ENCODE measurements at regions not wholly inside any gene's neighbourhood (a gene's known extent, or its start where the extent isn't known, plus 50 kb on each side); places are given as distances from the start of the nearest gene placed in this dataset.

DNA sequence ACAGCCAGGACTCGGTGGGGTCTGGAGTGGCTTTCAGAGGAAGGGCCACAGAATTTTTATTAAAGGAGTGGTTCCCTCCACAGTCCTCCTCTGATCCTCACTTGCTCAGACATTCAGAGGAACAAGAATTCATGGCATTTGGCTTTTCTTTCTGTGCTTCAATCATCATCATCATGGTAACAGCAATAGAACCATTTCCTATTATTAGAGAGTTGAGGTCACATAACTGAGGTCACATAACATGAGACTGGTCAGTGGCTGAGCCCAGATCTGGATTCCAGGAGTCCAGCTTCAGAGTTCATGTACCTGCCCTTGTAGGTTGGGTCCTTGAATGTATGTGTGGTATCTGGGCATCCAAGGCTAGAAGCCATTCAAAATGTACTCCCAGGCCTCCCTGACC is 177.3 kb upstream of the GRB10 start:
- H2AFZ ChIP-seq (ENCODE audit: low read length) = no peak overlapping the region
- peaks cover 5% of the 10 kb centered on the region for H3K4me1 ChIP-seq (ENCODE audit: insufficient read depth, low read length, poor library complexity, severe bottlenecking)
- no peak overlapping the region for H3K4me3 ChIP-seq (ENCODE audit: low read length, poor library complexity, severe bottlenecking)
- H3K4me2 ChIP-seq (ENCODE audit: low read depth, low read length, poor library complexity, severe bottlenecking) = no peak overlapping the region
- H3K9me3 ChIP-seq (ENCODE audit: insufficient read depth, low read depth, low read length) = no peaks in the 10 kb centered on the region
- H3K9ac ChIP-seq (ENCODE audit: low read depth, low read length, poor library complexity, severe bottlenecking) = no peak overlapping the region
- TF ChIP-seq, protein P1, sequence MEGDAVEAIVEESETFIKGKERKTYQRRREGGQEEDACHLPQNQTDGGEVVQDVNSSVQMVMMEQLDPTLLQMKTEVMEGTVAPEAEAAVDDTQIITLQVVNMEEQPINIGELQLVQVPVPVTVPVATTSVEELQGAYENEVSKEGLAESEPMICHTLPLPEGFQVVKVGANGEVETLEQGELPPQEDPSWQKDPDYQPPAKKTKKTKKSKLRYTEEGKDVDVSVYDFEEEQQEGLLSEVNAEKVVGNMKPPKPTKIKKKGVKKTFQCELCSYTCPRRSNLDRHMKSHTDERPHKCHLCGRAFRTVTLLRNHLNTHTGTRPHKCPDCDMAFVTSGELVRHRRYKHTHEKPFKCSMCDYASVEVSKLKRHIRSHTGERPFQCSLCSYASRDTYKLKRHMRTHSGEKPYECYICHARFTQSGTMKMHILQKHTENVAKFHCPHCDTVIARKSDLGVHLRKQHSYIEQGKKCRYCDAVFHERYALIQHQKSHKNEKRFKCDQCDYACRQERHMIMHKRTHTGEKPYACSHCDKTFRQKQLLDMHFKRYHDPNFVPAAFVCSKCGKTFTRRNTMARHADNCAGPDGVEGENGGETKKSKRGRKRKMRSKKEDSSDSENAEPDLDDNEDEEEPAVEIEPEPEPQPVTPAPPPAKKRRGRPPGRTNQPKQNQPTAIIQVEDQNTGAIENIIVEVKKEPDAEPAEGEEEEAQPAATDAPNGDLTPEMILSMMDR (conservative IDR thresholded peaks at IDR 0.05; ENCODE audit: low read length) = no peak
- no peak for TF ChIP-seq EZH2phosphoT487 (IDR thresholded peaks at IDR 0.05; ENCODE audit: borderline replicate concordance)
- H3K79me2 ChIP-seq (ENCODE audit: insufficient read depth, low read length) = no peaks in the 10 kb centered on the region
- H4K20me1 ChIP-seq (ENCODE audit: insufficient read depth, low read length, poor library complexity, severe bottlenecking) = no peaks in the 10 kb centered on the region
- no peaks in the 10 kb centered on the region for H3K9me2 ChIP-seq (replicated peaks; ENCODE audit: low read depth, low read length)
- H3F3A ChIP-seq (ENCODE audit: low read depth) = no peaks in the 10 kb centered on the region
- H3K27me3 ChIP-seq (ENCODE audit: insufficient read depth, low read length, poor library complexity, severe bottlenecking) = no peaks in the 10 kb centered on the region
- no peaks in the 10 kb centered on the region for H3K36me3 ChIP-seq (ENCODE audit: insufficient read depth, low read length)

DNA sequence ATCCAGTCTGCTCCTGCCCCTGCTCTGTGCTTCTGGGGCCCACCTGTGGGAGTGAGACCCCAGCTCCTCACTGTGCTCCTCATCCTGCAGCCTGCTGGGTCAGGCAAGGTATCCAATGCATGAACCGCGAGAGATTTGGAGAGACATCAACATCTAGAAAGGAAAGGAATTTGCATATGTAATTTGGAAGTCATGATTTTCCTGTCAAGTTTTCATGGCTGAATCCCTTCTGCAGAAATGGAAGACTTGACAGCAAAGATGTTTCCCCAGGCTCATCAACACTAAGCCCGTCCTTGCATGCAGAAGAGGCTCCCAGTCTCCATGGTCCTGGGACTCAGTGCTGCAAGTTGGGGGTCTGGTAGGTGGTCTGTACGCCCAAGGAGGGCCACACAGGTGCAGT is 176.9 kb upstream of the GRB10 start:
- Histone ChIP-seq H3K36me3 (ENCODE audit: insufficient read depth, low read length) (no peaks in the 10 kb centered on the region), H3K79me2 (ENCODE audit: insufficient read depth, low read length) (no peaks in the 10 kb centered on the region), H4K20me1 (ENCODE audit: insufficient read depth, low read length, poor library complexity, severe bottlenecking) (no peaks in the 10 kb centered on the region), H3K4me1 (ENCODE audit: insufficient read depth, low read length, poor library complexity, severe bottlenecking) (peaks cover 5% of the 10 kb centered on the region), H3K9me2 (replicated peaks; ENCODE audit: low read depth, low read length) (no peaks in the 10 kb centered on the region), H2AFZ (ENCODE audit: low read length) (no peak overlapping the region), H3K4me2 (ENCODE audit: low read depth, low read length, poor library complexity, severe bottlenecking) (no peak overlapping the region), H3F3A (ENCODE audit: low read depth) (no peaks in the 10 kb centered on the region), H3K9me3 (ENCODE audit: insufficient read depth, low read depth, low read length) (no peaks in the 10 kb centered on the region), H3K27me3 (ENCODE audit: insufficient read depth, low read length, poor library complexity, severe bottlenecking) (no peaks in the 10 kb centered on the region), H3K9ac (ENCODE audit: low read depth, low read length, poor library complexity, severe bottlenecking) (no peak overlapping the region), H3K4me3 (ENCODE audit: low read length, poor library complexity, severe bottlenecking) (no peak overlapping the region)
- TF ChIP-seq, protein P1 (conservative IDR thresholded peaks at IDR 0.05; ENCODE audit: low read length) = no peak
- no peak for TF ChIP-seq EZH2phosphoT487 (IDR thresholded peaks at IDR 0.05; ENCODE audit: borderline replicate concordance)

- Histone ChIP-seq H3K9me2 (replicated peaks; ENCODE audit: low read depth, low read length) (no peaks in the 10 kb centered on the region), H3K9ac (ENCODE audit: low read depth, low read length, poor library complexity, severe bottlenecking) (no peak overlapping the region), H3F3A (ENCODE audit: low read depth) (no peaks in the 10 kb centered on the region), H3K4me1 (ENCODE audit: insufficient read depth, low read length, poor library complexity, severe bottlenecking) (peaks cover 8% of the 10 kb centered on the region), H2AFZ (ENCODE audit: low read length) (no peak overlapping the region), H3K79me2 (ENCODE audit: insufficient read depth, low read length) (no peaks in the 10 kb centered on the region), H3K9me3 (ENCODE audit: insufficient read depth, low read depth, low read length) (no peaks in the 10 kb centered on the region), H4K20me1 (ENCODE audit: insufficient read depth, low read length, poor library complexity, severe bottlenecking) (no peaks in the 10 kb centered on the region), H3K27me3 (ENCODE audit: insufficient read depth, low read length, poor library complexity, severe bottlenecking) (no peaks in the 10 kb centered on the region), H3K4me2 (ENCODE audit: low read depth, low read length, poor library complexity, severe bottlenecking) (no peak overlapping the region), H3K4me3 (ENCODE audit: low read length, poor library complexity, severe bottlenecking) (no peak overlapping the region), H3K36me3 (ENCODE audit: insufficient read depth, low read length) (no peaks in the 10 kb centered on the region)
- TF ChIP-seq, protein P1 (conservative IDR thresholded peaks at IDR 0.05; ENCODE audit: low read length) = no peak
- no peak for TF ChIP-seq EZH2phosphoT487 (IDR thresholded peaks at IDR 0.05; ENCODE audit: borderline replicate concordance)
These were observed 175.2 kb upstream of the GRB10 start for GRCh38 chr7:50957855-50958254.

All from Loucy (cell line).